ENCODE measurements at regions not wholly inside any gene's neighbourhood (a gene's known extent, or its start where the extent isn't known, plus 50 kb on each side); places are given as distances from the start of the nearest gene placed in this dataset.
"Not testable (repeated sequence)": the region's sequence is repeated elsewhere in the genome, so short reads cannot be mapped to it uniquely, and the experiment has no call there.

DNA sequence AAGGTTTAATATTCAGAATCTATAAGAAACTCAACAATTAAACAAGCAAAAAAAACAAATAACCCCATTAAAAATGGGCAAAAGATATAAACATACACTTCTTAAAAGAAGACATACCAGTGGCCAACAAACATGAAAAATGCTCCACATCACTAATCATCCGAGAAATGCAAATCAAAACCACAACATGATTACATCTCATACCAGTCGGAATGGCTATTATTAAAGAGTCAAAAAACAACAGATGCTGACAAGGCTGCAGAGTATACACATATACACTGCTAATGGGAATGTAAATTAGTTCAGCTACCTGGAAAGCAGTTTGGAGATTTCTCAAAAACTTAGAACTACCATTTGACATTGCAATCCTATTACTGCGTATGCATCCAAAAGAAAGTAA lies 81.4 kb upstream of the NEK3 start:
- not testable (repeated sequence) for H3K4me1 Mint-ChIP-seq (ENCODE audit: low read depth); H3K36me3 Mint-ChIP-seq (ENCODE audit: low read depth)

DNA sequence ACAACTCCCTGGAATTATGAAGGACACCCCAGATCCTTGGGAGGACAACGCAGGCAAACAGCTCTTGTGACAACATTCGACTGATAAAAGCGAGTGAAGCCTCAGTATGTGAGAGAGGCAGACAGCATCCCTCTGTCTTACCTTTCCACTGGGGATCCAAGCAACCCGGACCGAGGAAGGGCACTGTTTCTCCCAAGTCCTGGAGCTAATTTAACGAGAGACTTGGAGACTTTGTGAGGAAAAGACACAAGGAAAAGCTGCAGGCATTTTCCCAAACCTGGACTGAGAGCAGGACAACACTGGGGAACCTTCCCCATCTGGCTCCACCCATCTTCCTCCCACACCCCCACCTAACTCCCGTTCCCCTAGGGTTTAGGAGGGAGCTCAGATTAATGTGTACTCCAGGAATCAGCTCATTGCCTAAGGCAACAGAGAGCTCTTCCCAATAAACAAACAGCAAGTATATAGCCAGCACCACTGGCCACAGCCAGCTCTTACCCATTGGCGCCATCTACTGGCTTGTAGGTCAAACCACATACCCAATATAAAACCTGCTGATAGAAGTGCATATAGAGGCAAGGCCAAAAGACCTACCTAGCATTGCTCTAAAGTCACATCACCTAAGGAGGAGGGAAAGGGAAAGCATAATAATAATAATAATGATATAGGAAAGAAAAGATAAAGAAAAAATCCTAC lies 76.7 kb upstream of the NEK3 start:
- POLR2A ChIA-PET; H3K27me3 Mint-ChIP-seq; intact Hi-C loops (cut with micrococcal nuclease): not testable (repeated sequence)

More for the DNA sequence above, 81.4 kb upstream of the NEK3 start:
- POLR2A ChIA-PET; CTCF ChIA-PET; H3K4me3 Mint-ChIP-seq; ATAC-seq; H3K27ac Mint-ChIP-seq; intact Hi-C loops (cut with micrococcal nuclease); H3K9me3 Mint-ChIP-seq; H3K27me3 Mint-ChIP-seq; DNase-seq: not testable (repeated sequence)

DNA sequence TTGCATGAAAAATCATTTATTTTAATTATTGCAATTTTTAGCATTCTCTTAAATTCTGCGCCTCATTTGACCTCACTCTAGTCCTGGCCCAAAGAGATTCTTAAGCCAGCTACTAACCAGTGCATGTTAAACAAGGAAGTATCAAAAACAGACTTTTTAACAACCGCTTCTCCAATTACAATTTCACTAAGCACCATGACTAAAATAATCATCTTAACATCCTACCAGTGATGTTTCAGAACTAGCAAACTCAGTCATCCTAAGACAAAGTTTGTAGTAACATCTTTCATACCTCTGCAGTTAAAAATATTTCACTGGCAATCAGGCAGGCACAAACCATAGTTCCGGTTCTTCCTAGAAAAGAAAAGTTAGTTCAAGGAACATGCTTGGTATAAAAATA lies 75.5 kb upstream of the NEK3 start:
- ATAC-seq; intact Hi-C loops (cut with micrococcal nuclease); POLR2A ChIA-PET: not testable (repeated sequence)

More for the DNA sequence above, 76.7 kb upstream of the NEK3 start:
- not testable (repeated sequence) for H3K9me3 Mint-ChIP-seq; H3K4me3 Mint-ChIP-seq; H3K4me1 Mint-ChIP-seq (ENCODE audit: low read depth); H3K36me3 Mint-ChIP-seq (ENCODE audit: low read depth); H3K27ac Mint-ChIP-seq
- ATAC-seq (peak; percentile 76), DNase-seq (peak; percentile 56)
- CTCF ChIA-PET = interaction anchor here (0.7 kb wide), 1 partner anchor 41 kb away, joined by 3 read pairs; no protein-coding TSS in a partner anchor
- TF ChIP-seq, protein P1, sequence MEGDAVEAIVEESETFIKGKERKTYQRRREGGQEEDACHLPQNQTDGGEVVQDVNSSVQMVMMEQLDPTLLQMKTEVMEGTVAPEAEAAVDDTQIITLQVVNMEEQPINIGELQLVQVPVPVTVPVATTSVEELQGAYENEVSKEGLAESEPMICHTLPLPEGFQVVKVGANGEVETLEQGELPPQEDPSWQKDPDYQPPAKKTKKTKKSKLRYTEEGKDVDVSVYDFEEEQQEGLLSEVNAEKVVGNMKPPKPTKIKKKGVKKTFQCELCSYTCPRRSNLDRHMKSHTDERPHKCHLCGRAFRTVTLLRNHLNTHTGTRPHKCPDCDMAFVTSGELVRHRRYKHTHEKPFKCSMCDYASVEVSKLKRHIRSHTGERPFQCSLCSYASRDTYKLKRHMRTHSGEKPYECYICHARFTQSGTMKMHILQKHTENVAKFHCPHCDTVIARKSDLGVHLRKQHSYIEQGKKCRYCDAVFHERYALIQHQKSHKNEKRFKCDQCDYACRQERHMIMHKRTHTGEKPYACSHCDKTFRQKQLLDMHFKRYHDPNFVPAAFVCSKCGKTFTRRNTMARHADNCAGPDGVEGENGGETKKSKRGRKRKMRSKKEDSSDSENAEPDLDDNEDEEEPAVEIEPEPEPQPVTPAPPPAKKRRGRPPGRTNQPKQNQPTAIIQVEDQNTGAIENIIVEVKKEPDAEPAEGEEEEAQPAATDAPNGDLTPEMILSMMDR (IDR thresholded peaks at IDR 0.05) = peak; percentile 71

DNA sequence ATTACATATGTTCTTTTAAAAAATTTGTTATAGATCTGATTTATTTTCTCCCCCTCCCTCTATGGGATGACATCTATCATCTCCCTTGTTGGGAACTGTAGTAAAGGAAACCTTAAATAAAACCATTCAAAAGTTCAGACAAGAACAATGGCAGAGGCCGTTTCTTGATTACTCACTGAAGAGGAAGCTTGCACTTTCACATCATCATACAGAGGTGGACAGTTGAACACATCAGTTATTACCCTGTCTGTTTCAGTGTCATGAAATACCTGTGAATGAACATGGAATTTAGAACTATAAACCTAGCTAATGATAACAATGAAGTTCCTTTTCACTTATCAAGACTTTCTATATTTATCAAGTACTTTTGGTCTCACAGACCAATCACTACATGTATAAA lies 63.7 kb upstream of the NEK3 start:
- H3K4me1 Mint-ChIP-seq (ENCODE audit: low read depth); POLR2A ChIA-PET; H3K9me3 Mint-ChIP-seq; ATAC-seq; intact Hi-C loops (cut with micrococcal nuclease); H3K36me3 Mint-ChIP-seq (ENCODE audit: low read depth); H3K4me3 Mint-ChIP-seq; H3K27me3 Mint-ChIP-seq; H3K27ac Mint-ChIP-seq; DNase-seq; CTCF ChIA-PET: not testable (repeated sequence)

More for the DNA sequence above, 75.5 kb upstream of the NEK3 start:
- H3K27ac Mint-ChIP-seq; H3K9me3 Mint-ChIP-seq; DNase-seq; H3K27me3 Mint-ChIP-seq; CTCF ChIA-PET; H3K4me1 Mint-ChIP-seq (ENCODE audit: low read depth); H3K36me3 Mint-ChIP-seq (ENCODE audit: low read depth); H3K4me3 Mint-ChIP-seq: not testable (repeated sequence)

DNA sequence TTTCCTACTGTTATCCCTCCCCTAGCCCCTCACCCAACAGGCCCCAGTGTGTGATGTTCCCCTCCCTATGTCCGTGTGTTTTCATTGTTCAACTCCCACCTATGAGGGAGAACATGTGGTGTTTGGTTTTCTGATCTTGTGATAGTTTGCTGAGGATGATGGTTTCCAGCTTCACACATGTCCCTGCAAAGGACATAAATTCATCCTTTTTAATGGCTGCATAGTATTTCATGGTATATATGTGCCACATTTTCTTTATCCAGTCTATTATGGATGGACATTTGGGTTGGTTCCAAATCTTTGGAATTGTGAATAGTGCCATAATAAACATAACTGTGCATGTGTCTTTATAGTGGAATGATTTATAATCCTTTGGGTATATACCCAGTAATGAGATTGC lies 54.5 kb upstream of the NEK3 start:
- DNase-seq; H3K9me3 Mint-ChIP-seq; POLR2A ChIA-PET; ATAC-seq; H3K27ac Mint-ChIP-seq; H3K36me3 Mint-ChIP-seq (ENCODE audit: low read depth); H3K4me3 Mint-ChIP-seq; intact Hi-C loops (cut with micrococcal nuclease); H3K4me1 Mint-ChIP-seq (ENCODE audit: low read depth); CTCF ChIA-PET: not testable (repeated sequence)
- H3K27me3 Mint-ChIP-seq = peaks cover 21% of the 10 kb centered on the region

DNA sequence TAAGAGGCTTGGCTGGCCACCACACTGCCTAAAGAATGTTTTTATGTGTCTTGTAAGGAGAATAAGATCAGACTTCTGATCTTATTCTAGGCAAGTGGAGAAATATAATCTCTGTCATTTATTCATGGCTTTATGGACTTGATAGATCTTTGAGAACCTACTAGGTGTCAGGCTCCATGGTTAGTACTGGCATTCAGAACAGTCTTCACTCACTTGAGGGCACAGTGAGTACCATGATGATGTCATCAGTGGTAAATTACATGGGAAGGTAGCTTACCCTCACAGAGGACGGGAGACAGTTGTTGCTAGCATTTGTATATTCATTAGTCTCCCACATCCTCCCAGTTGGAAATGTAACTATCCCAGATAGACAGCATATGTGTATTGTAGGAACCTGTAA lies 53.5 kb upstream of the NEK3 start:
- H3K36me3 Mint-ChIP-seq (ENCODE audit: low read depth); DNase-seq; H3K4me3 Mint-ChIP-seq; POLR2A ChIA-PET; H3K9me3 Mint-ChIP-seq; H3K27ac Mint-ChIP-seq; H3K4me1 Mint-ChIP-seq (ENCODE audit: low read depth); ATAC-seq; intact Hi-C loops (cut with micrococcal nuclease); CTCF ChIA-PET: not testable (repeated sequence)
- peaks cover 20% of the 10 kb centered on the region for H3K27me3 Mint-ChIP-seq

DNA sequence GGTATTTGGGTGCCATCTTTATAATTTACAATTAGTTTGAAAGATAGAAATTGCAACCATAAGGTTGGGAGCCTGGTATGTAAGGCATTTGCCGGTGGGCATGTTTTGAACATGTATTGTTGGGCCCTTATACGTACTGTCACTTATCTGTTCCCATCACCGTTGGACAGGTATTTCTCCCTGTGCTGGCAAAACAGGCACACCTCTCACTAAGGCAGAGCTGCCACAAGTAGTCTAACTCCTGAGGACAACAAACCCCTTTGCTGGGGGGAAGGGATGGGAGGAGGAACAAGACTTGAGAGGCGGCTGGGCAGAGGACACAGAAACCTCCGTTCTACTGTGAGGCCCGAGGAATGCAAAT lies 52.0 kb upstream of the NEK3 start:
- intact Hi-C loops (cut with micrococcal nuclease); POLR2A ChIA-PET; H3K4me3 Mint-ChIP-seq; ATAC-seq; CTCF ChIA-PET; DNase-seq; H3K4me1 Mint-ChIP-seq (ENCODE audit: low read depth); H3K27ac Mint-ChIP-seq; H3K9me3 Mint-ChIP-seq; H3K36me3 Mint-ChIP-seq (ENCODE audit: low read depth): not testable (repeated sequence)
- peaks cover 17% of the 10 kb centered on the region for H3K27me3 Mint-ChIP-seq

DNA sequence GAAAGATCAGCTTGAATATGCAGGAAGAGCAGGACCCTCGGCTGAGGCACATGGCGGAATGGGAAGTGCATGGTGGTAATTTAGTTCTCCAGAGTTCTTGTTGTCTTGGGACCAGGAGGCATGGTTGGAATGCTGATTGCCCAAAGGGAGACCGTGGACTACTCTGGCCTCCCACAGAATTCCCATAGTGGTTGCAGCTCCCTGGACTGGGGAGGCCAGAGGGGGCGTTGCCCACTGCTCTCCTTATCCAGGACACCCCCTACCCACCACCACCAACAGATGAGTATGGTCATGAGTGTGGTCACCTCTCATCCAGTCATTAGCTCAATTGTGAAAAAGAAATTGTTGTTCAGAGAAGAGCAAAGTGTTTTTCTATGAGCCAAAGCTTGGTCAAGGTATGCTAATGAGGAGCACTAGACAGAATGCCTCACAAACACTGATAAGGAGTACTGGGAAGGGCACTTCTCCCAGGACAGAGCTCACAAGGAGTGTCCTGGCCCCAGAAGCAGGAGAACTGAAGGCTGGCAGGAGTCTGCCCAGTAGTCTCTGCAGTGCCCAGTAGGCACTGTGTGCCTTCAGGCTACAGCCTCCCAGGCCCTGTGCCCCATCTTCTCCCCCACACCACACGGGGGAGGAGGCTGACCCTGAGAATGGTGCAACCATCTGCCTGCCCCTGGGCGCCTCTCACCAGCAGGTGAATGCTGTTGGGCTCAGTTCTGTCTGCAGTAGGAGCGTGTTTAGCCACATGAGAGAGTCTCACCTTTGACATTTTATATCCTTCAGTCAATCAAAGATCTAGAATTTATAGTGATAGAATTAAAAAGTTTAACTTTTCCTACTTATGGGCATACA lies 51.4 kb upstream of the NEK3 start:
- intact Hi-C loops (cut with micrococcal nuclease); H3K4me1 Mint-ChIP-seq (ENCODE audit: low read depth); H3K36me3 Mint-ChIP-seq (ENCODE audit: low read depth); H3K27ac Mint-ChIP-seq; H3K9me3 Mint-ChIP-seq; DNase-seq; POLR2A ChIA-PET; CTCF ChIA-PET; H3K4me3 Mint-ChIP-seq; ATAC-seq: not testable (repeated sequence)
- H3K27me3 Mint-ChIP-seq = peaks cover 17% of the 10 kb centered on the region

Measured in activated CD8-positive, alpha-beta T cell treated with anti-CD3 and anti-CD28 coated beads for 36 hours (primary cell).